COLO829 (cell line): ENCODE measurements at regions not wholly inside any gene's neighbourhood (a gene's known extent, or its start where the extent isn't known, plus 50 kb on each side); places are given as distances from the start of the nearest gene placed in this dataset.

Experiments used
- DNase-seq: peaks from one replicate; pipeline ENCODE4 v3.0.0; 2012; ENCODE audit warnings: low spot score

- DNase-seq: no peak
Measured at GRCh38 chr19:30703645-30704044, 331.5 kb downstream of the ZNF536 start.

GRCh38 chr19:30701178-30701577 lies 329.0 kb downstream of the ZNF536 start:
- DNase-seq: no peak

- no peak for DNase-seq
Measured at GRCh38 chr19:30699871-30700280, 327.7 kb downstream of the ZNF536 start.

GRCh38 chr19:30696514-30696913 lies 324.3 kb downstream of the ZNF536 start:
- peak; percentile 69 for DNase-seq

- DNase-seq: no peak
Measured at GRCh38 chr19:30695171-30695875, 323.1 kb downstream of the ZNF536 start.

- DNase-seq: no peak
Measured at GRCh38 chr19:30694156-30694755, 322.1 kb downstream of the ZNF536 start.

- DNase-seq: no peak
Measured at GRCh38 chr19:30692879-30693503, 320.8 kb downstream of the ZNF536 start.

GRCh38 chr19:30692181-30692811 lies 320.1 kb downstream of the ZNF536 start:
- DNase-seq: no peak

- DNase-seq: no peak
Measured at GRCh38 chr19:30691819-30692166, 319.6 kb downstream of the ZNF536 start.

- DNase-seq: no peak
Measured at GRCh38 chr19:30690935-30691818, 319.0 kb downstream of the ZNF536 start.

GRCh38 chr19:30690525-30690924 lies 318.3 kb downstream of the ZNF536 start:
- no peak for DNase-seq

- no peak for DNase-seq
Measured at GRCh38 chr19:30689474-30689873, 317.3 kb downstream of the ZNF536 start.

- DNase-seq: no peak
Measured at GRCh38 chr19:30688696-30689095, 316.5 kb downstream of the ZNF536 start.

GRCh38 chr19:30686826-30687566 lies 314.8 kb downstream of the ZNF536 start:
- no peak for DNase-seq

- DNase-seq: no peak
Measured at GRCh38 chr19:30686176-30686820, 314.1 kb downstream of the ZNF536 start.

- DNase-seq: no peak
Measured at GRCh38 chr19:30685426-30686000, 313.3 kb downstream of the ZNF536 start.

GRCh38 chr19:30684613-30685012 lies 312.4 kb downstream of the ZNF536 start:
- DNase-seq: no peak

GRCh38 chr19:30682999-30683536 lies 310.9 kb downstream of the ZNF536 start:
- peak; percentile 82 for DNase-seq

GRCh38 chr19:30682146-30682998 lies 310.2 kb downstream of the ZNF536 start:
- DNase-seq: no peak
